ENCODE measurements at regions not wholly inside any gene's neighbourhood (a gene's known extent, or its start where the extent isn't known, plus 50 kb on each side); places are given as distances from the start of the nearest gene placed in this dataset.
A peak's percentile ranks its signal among the peaks of the same experiment; 100 is the strongest.

DNA sequence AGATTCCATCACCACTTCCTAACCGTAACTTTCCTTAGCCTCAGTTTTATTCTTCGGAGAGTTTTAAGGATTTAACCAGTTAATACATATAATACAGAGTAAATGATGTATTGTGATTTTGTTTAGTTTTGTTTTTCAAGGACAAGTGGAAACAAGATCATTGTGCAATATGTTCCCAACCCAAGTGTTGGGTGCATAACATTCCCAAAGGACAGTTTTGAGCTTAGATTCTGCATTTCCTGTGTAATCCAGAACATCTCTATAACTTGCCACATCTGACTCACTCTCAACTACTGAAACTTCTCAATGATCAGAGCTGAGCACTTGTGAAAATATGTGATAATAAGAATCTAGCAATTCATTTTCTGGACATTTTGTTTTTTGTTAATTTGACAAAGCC lies 466.1 kb upstream of the PPP2R3A start:
- TF ChIP-seq POLR2AphosphoS5 (IDR thresholded peaks at IDR 0.05) (no peak), TAF1 (IDR thresholded peaks at IDR 0.05; ENCODE audit: low read depth) (no peak), EP300 (conservative IDR thresholded peaks at IDR 0.05; ENCODE audit: poor library complexity, severe bottlenecking) (no peak), EZH2 (IDR thresholded peaks at IDR 0.05; ENCODE audit: borderline replicate concordance, insufficient read depth, low read length, poor library complexity, severe bottlenecking) (no peak)
- Histone ChIP-seq H2AFZ (ENCODE audit: low read depth, low read length) (no peak overlapping the region), H3K27me3 (ENCODE audit: insufficient read depth, low read depth, low read length) (no peaks in the 10 kb centered on the region), H3K36me3 (ENCODE audit: insufficient read depth, low read length) (no peaks in the 10 kb centered on the region), H3K4me3 (ENCODE audit: low read length) (no peak overlapping the region), H3K9me2 (ENCODE audit: insufficient read depth, low read length) (no peaks in the 10 kb centered on the region), H4K20me1 (ENCODE audit: insufficient read depth) (no peaks in the 10 kb centered on the region), H3F3A (ENCODE audit: insufficient read depth, low read length, poor library complexity, severe bottlenecking) (no peaks in the 10 kb centered on the region), H3K79me2 (replicated peaks; ENCODE audit: insufficient read depth, low read length) (no peaks in the 10 kb centered on the region), H3K9me3 (ENCODE audit: low read length) (no peaks in the 10 kb centered on the region), H3K27ac (ENCODE audit: low read length) (no peak overlapping the region), H3K9ac (ENCODE audit: low read length) (no peak overlapping the region), H3K4me2 (ENCODE audit: low read length) (no peak overlapping the region)

GRCh38 chr3:135500034-135500433 lies 465.5 kb upstream of the PPP2R3A start:
- no peaks in the 10 kb centered on the region for H3K79me2 ChIP-seq (replicated peaks; ENCODE audit: insufficient read depth, low read length)
- H3K9me2 ChIP-seq (ENCODE audit: insufficient read depth, low read length) = no peaks in the 10 kb centered on the region
- H3K4me2 ChIP-seq (ENCODE audit: low read length) = no peak overlapping the region
- H3K9me3 ChIP-seq (ENCODE audit: low read length) = no peaks in the 10 kb centered on the region
- no peak overlapping the region for H2AFZ ChIP-seq (ENCODE audit: low read depth, low read length)
- no peaks in the 10 kb centered on the region for H4K20me1 ChIP-seq (ENCODE audit: insufficient read depth)
- no peaks in the 10 kb centered on the region for H3F3A ChIP-seq (ENCODE audit: insufficient read depth, low read length, poor library complexity, severe bottlenecking)
- H3K36me3 ChIP-seq (ENCODE audit: insufficient read depth, low read length) = no peaks in the 10 kb centered on the region
- TF ChIP-seq SMC3 (conservative IDR thresholded peaks at IDR 0.05; ENCODE audit: poor library complexity) (no peak), EZH2 (IDR thresholded peaks at IDR 0.05; ENCODE audit: borderline replicate concordance, insufficient read depth, low read length, poor library complexity, severe bottlenecking) (no peak), RAD21 (conservative IDR thresholded peaks at IDR 0.05) (no peak), POLR2AphosphoS5 (IDR thresholded peaks at IDR 0.05) (no peak), MXI1 (conservative IDR thresholded peaks at IDR 0.05; ENCODE audit: poor library complexity, severe bottlenecking) (no peak)
- H3K9ac ChIP-seq (ENCODE audit: low read length) = no peak overlapping the region
- no peak overlapping the region for H3K27ac ChIP-seq (ENCODE audit: low read length)
- no peak overlapping the region for H3K4me3 ChIP-seq (ENCODE audit: low read length)
- no peaks in the 10 kb centered on the region for H3K27me3 ChIP-seq (ENCODE audit: insufficient read depth, low read depth, low read length)

GRCh38 chr3:135503065-135503759 lies 462.3 kb upstream of the PPP2R3A start:
- Histone ChIP-seq H3K4me2 (ENCODE audit: low read length) (peak overlapping the region; percentile 35), H3K27me3 (ENCODE audit: insufficient read depth, low read depth, low read length) (no peaks in the 10 kb centered on the region), H2AFZ (ENCODE audit: low read depth, low read length) (peak overlapping the region; percentile 49), H4K20me1 (ENCODE audit: insufficient read depth) (no peaks in the 10 kb centered on the region), H3K4me3 (ENCODE audit: low read length) (peak overlapping the region; percentile 50), H3K36me3 (ENCODE audit: insufficient read depth, low read length) (no peaks in the 10 kb centered on the region), H3K79me2 (replicated peaks; ENCODE audit: insufficient read depth, low read length) (no peaks in the 10 kb centered on the region), H3K9me3 (ENCODE audit: low read length) (no peaks in the 10 kb centered on the region), H3K9ac (ENCODE audit: low read length) (peak overlapping the region; percentile 59), H3K9me2 (ENCODE audit: insufficient read depth, low read length) (no peaks in the 10 kb centered on the region), H3K27ac (ENCODE audit: low read length) (peak overlapping the region; percentile 48), H3F3A (ENCODE audit: insufficient read depth, low read length, poor library complexity, severe bottlenecking) (no peaks in the 10 kb centered on the region)
- no peak for TF ChIP-seq CTCF (IDR thresholded peaks at IDR 0.05; ENCODE audit: poor library complexity, severe bottlenecking)
- TF ChIP-seq MXI1 (conservative IDR thresholded peaks at IDR 0.05; ENCODE audit: poor library complexity, severe bottlenecking) = no peak
- TF ChIP-seq, protein P1, sequence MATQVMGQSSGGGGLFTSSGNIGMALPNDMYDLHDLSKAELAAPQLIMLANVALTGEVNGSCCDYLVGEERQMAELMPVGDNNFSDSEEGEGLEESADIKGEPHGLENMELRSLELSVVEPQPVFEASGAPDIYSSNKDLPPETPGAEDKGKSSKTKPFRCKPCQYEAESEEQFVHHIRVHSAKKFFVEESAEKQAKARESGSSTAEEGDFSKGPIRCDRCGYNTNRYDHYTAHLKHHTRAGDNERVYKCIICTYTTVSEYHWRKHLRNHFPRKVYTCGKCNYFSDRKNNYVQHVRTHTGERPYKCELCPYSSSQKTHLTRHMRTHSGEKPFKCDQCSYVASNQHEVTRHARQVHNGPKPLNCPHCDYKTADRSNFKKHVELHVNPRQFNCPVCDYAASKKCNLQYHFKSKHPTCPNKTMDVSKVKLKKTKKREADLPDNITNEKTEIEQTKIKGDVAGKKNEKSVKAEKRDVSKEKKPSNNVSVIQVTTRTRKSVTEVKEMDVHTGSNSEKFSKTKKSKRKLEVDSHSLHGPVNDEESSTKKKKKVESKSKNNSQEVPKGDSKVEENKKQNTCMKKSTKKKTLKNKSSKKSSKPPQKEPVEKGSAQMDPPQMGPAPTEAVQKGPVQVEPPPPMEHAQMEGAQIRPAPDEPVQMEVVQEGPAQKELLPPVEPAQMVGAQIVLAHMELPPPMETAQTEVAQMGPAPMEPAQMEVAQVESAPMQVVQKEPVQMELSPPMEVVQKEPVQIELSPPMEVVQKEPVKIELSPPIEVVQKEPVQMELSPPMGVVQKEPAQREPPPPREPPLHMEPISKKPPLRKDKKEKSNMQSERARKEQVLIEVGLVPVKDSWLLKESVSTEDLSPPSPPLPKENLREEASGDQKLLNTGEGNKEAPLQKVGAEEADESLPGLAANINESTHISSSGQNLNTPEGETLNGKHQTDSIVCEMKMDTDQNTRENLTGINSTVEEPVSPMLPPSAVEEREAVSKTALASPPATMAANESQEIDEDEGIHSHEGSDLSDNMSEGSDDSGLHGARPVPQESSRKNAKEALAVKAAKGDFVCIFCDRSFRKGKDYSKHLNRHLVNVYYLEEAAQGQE (IDR thresholded peaks at IDR 0.05; ENCODE audit: borderline replicate concordance) = peak; percentile 7
- peak; percentile 41 for TF ChIP-seq TAF1 (IDR thresholded peaks at IDR 0.05; ENCODE audit: low read depth)
- TF ChIP-seq RAD21 (conservative IDR thresholded peaks at IDR 0.05) = no peak

Measured in neural cell (in vitro differentiated cells).